ENCODE measurements at regions not wholly inside any gene's neighbourhood (a gene's known extent, or its start where the extent isn't known, plus 50 kb on each side); places are given as distances from the start of the nearest gene placed in this dataset.
A peak's percentile ranks its signal among the peaks of the same experiment; 100 is the strongest.

- Histone ChIP-seq H3K27me3 (ENCODE audit: insufficient read depth, low read length, poor library complexity, severe bottlenecking) (no peaks in the 10 kb centered on the region), H3K9me3 (ENCODE audit: low read length) (no peaks in the 10 kb centered on the region), H3K4me1 (ENCODE audit: insufficient read depth, low read length) (no peaks in the 10 kb centered on the region), H3K4me3 (ENCODE audit: low read length) (no peak overlapping the region), H3K27ac (ENCODE audit: low read depth, low read length) (no peak overlapping the region), H3K36me3 (ENCODE audit: insufficient read depth, low read length) (no peaks in the 10 kb centered on the region)
- peaks cover 0 to 18% (median 0%) of the 10 kb centered on the region in 3 donors for H3K36me3 Mint-ChIP-seq
- DNase-seq: no peak
- ChIA-PET POLR2A (no interaction called here), CTCF (interaction anchor here (0.8 to 1.5 kb wide), 2 partner anchors 45 to 49 kb away, joined by 3 read pairs; no protein-coding TSS in a partner anchor)
- no peak overlapping the region for H3K27ac Mint-ChIP-seq
- no peak overlapping the region for H3K4me3 Mint-ChIP-seq
- H3K27me3 Mint-ChIP-seq: peaks cover 0 to 6% of the 10 kb centered on the region in 2 donors
- peaks cover 0 to 3% (median 2%) of the 10 kb centered on the region in 5 donors for H3K9me3 Mint-ChIP-seq
- peaks cover 0 to 5% (median 0%) of the 10 kb centered on the region in 3 donors for H3K4me1 Mint-ChIP-seq
Measured at GRCh38 chr13:40408602-40409001, 257.8 kb downstream of the FOXO1 start.

DNA sequence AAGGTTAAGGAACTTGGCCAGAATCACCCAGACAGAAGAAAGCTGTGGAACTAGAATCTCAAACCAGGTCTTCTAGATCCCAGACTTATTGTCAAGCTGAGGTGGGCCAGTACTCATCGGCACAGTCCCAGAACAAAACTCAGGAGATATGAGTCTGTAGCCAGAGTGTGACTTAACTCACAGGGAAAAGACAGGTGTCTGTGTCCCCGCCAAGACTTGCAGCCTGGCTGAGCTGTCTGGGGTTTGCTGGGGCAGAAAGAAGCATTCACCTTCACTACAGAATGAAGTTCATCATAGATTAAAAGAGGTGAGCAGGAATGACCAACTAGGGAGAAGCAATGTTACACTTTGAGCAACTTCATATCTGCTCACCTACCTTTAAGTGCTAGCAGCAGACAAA lies 257.2 kb downstream of the FOXO1 start:
- Histone ChIP-seq H3K36me3 (ENCODE audit: insufficient read depth, low read length) (no peaks in the 10 kb centered on the region), H3K27me3 (ENCODE audit: insufficient read depth, low read length, poor library complexity, severe bottlenecking) (no peaks in the 10 kb centered on the region), H3K4me1 (ENCODE audit: insufficient read depth, low read length) (no peaks in the 10 kb centered on the region), H3K27ac (ENCODE audit: low read depth, low read length) (no peak overlapping the region), H3K9me3 (ENCODE audit: low read length) (no peaks in the 10 kb centered on the region), H3K4me3 (ENCODE audit: low read length) (no peak overlapping the region)
- H3K4me1 Mint-ChIP-seq: peaks cover 0 to 5% (median 0%) of the 10 kb centered on the region in 3 donors
- no peak overlapping the region for H3K4me3 Mint-ChIP-seq
- peaks cover 0 to under 1% of the 10 kb centered on the region in 2 donors for H3K27me3 Mint-ChIP-seq
- CTCF ChIA-PET: interaction anchor here (0.8 kb wide), 1 partner anchor 44 kb away, joined by 3 read pairs; no protein-coding TSS in a partner anchor
- peaks cover 0 to 3% (median 2%) of the 10 kb centered on the region in 5 donors for H3K9me3 Mint-ChIP-seq
- H3K27ac Mint-ChIP-seq: no peak overlapping the region
- no peak for DNase-seq
- peaks cover 0 to 18% (median 0%) of the 10 kb centered on the region in 3 donors for H3K36me3 Mint-ChIP-seq
- POLR2A ChIA-PET: no interaction called here

DNA sequence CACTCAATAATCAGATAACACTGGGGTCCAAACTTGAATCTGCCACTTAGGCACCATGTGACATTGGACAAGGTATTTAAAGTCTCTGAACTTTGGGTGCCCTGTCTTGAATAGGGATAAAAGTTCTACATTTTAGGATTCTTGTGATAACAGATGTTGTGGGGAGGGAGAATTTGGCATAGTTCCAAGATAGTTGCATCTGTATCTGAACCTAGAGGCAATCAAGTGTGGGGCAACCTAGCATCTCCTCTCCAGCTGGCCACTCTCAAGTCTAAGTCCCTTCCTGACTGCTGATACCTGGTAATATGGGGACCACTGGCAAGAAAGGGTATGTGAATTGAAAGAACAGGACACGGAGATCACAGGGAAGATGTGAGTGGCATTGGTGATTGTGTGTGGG lies 256.1 kb downstream of the FOXO1 start:
- H3K4me3 ChIP-seq (ENCODE audit: low read length): no peak overlapping the region
- H3K4me1 Mint-ChIP-seq: peaks cover 0 to 5% (median 0%) of the 10 kb centered on the region in 3 donors
- no peaks in the 10 kb centered on the region for H3K4me1 ChIP-seq (ENCODE audit: insufficient read depth, low read length)
- H3K27ac ChIP-seq (ENCODE audit: low read depth, low read length): no peak overlapping the region
- H3K36me3 ChIP-seq (ENCODE audit: insufficient read depth, low read length): no peaks in the 10 kb centered on the region
- peaks cover 0 to 18% (median 0%) of the 10 kb centered on the region in 3 donors for H3K36me3 Mint-ChIP-seq
- peaks cover 0 to 3% (median 2%) of the 10 kb centered on the region in 5 donors for H3K9me3 Mint-ChIP-seq
- no peak overlapping the region for H3K4me3 Mint-ChIP-seq
- no peaks in the 10 kb centered on the region for H3K9me3 ChIP-seq (ENCODE audit: low read length)
- ChIA-PET POLR2A (no interaction called here), CTCF (no interaction called here)
- no peak overlapping the region for H3K27ac Mint-ChIP-seq
- DNase-seq: no peak
- peaks cover 0 to 2% of the 10 kb centered on the region in 2 donors for H3K27me3 Mint-ChIP-seq
- no peaks in the 10 kb centered on the region for H3K27me3 ChIP-seq (ENCODE audit: insufficient read depth, low read length, poor library complexity, severe bottlenecking)

DNA sequence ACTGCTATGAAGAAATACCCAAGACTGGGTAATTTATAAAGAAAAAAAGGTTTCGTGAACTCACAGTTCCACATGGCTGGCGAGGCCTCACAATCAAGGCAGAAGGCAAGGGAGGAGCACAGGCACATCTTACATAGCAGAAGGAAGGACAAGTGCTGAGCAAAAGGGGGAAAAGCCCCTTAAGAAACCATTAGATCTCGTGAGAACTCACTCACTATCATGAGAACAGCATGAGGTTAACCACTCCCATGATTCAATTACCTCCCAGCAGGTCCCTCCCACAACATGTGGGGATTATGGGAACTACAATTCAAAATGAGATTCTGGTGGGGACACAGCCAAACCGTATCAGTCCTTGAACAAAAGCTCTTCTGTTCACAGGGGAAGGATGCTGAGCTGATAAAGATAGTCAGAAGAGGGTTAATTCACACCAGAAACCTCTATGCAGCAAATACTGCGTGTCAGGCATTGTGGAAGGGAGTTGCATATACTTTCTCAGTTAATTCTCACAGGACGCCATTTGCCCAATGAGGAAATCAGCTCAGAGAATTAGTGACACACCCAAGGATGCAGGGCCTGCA lies 246.2 kb downstream of the FOXO1 start:
- ChIA-PET POLR2A (no interaction called here), CTCF (no interaction called here)
- Histone ChIP-seq H3K4me3 (ENCODE audit: low read length) (no peak overlapping the region), H3K9me3 (ENCODE audit: low read length) (no peaks in the 10 kb centered on the region), H3K27ac (ENCODE audit: low read depth, low read length) (no peak overlapping the region), H3K4me1 (ENCODE audit: insufficient read depth, low read length) (peaks cover 4% of the 10 kb centered on the region), H3K36me3 (ENCODE audit: insufficient read depth, low read length) (no peaks in the 10 kb centered on the region), H3K27me3 (ENCODE audit: insufficient read depth, low read length, poor library complexity, severe bottlenecking) (no peaks in the 10 kb centered on the region)
- peak overlapping the region in 1 of 8 donors; percentile 38 for H3K27ac Mint-ChIP-seq
- no peaks in the 10 kb centered on the region for H3K27me3 Mint-ChIP-seq
- no peak overlapping the region for H3K4me3 Mint-ChIP-seq
- peaks cover 6 to 11% (median 8%) of the 10 kb centered on the region in 3 donors for H3K4me1 Mint-ChIP-seq
- peaks cover 0 to 4% (median 0%) of the 10 kb centered on the region in 3 donors for H3K36me3 Mint-ChIP-seq
- H3K9me3 Mint-ChIP-seq: peaks cover 0 to 1% (median 0%) of the 10 kb centered on the region in 5 donors
- DNase-seq: no peak

- H3K27ac Mint-ChIP-seq: peak overlapping the region in 5 of 8 donors; percentile 3 to 85 (median 7)
- H3K4me3 Mint-ChIP-seq: no peak overlapping the region
- Histone ChIP-seq H3K27me3 (ENCODE audit: insufficient read depth, low read length, poor library complexity, severe bottlenecking) (no peaks in the 10 kb centered on the region), H3K27ac (ENCODE audit: low read depth, low read length) (no peak overlapping the region), H3K9me3 (ENCODE audit: low read length) (no peaks in the 10 kb centered on the region), H3K4me1 (ENCODE audit: insufficient read depth, low read length) (peaks cover 4% of the 10 kb centered on the region), H3K36me3 (ENCODE audit: insufficient read depth, low read length) (no peaks in the 10 kb centered on the region), H3K4me3 (ENCODE audit: low read length) (no peak overlapping the region)
- DNase-seq: no peak
- ChIA-PET POLR2A (no interaction called here), CTCF (interaction anchor here (1.4 to 1.6 kb wide), 2 partner anchors 235 to 245 kb away, joined by 3 to 4 read pairs; no protein-coding TSS in a partner anchor)
- H3K27me3 Mint-ChIP-seq: no peaks in the 10 kb centered on the region
- H3K9me3 Mint-ChIP-seq: no peaks in the 10 kb centered on the region
- H3K36me3 Mint-ChIP-seq: no peaks in the 10 kb centered on the region
- H3K4me1 Mint-ChIP-seq: peaks cover 6 to 11% (median 8%) of the 10 kb centered on the region in 3 donors
Measured at GRCh38 chr13:40422588-40423235, 243.7 kb downstream of the FOXO1 start.

GRCh38 chr13:40428354-40428753 lies 238.1 kb downstream of the FOXO1 start:
- no peaks in the 10 kb centered on the region for H3K9me3 ChIP-seq (ENCODE audit: low read length)
- Mint-ChIP-seq H3K27ac (no peak overlapping the region), H3K4me1 (peaks cover 11 to 19% (median 17%) of the 10 kb centered on the region in 3 donors), H3K27me3 (no peaks in the 10 kb centered on the region), H3K36me3 (no peaks in the 10 kb centered on the region), H3K9me3 (no peaks in the 10 kb centered on the region), H3K4me3 (no peak overlapping the region)
- H3K27ac ChIP-seq (ENCODE audit: low read depth, low read length): no peak overlapping the region
- no peaks in the 10 kb centered on the region for H3K36me3 ChIP-seq (ENCODE audit: insufficient read depth, low read length)
- peaks cover 13% of the 10 kb centered on the region for H3K4me1 ChIP-seq (ENCODE audit: insufficient read depth, low read length)
- CTCF ChIA-PET: no interaction called here
- POLR2A ChIA-PET: no interaction called here
- DNase-seq: no peak
- H3K27me3 ChIP-seq (ENCODE audit: insufficient read depth, low read length, poor library complexity, severe bottlenecking): no peaks in the 10 kb centered on the region
- no peak overlapping the region for H3K4me3 ChIP-seq (ENCODE audit: low read length)

DNA sequence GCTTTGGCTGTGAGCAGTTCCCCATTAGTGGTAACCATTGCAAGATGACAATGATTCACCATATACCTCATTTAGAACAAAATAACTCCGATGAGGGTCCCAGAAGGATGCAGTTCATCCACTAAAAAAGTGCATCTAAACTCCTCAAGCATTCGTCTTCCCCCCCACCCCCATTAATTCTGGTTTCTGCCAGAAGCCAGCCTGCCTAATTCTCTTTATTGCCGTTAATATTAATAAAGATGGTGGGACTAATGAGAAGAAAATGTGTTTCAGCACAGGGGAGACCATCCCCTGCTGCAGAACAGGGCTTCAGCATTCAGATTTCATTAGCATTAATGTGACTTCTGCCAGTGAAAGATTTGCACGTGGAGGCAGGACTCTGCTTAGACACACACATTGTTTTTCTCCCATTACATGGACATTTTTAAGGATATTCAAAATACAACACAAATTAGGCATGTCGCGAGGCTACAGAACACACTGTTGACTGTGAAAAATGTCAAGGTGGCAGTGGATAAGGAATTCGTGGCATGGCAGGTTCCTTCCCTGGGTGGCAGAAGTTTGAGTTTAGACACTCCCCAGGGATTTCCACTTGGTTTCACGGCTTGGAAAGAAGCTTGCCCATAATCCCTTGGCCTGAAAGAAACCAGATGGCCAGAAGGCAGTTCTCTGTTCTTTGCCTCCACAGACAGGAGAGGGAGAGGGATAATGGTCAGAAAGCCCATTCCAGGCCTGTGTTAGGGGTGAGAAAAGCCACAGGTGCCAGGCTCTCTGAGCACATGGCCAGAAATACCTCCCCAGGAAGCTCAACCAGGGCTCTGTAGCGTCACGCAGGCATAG lies 236.5 kb downstream of the FOXO1 start:
- H3K9me3 Mint-ChIP-seq: no peaks in the 10 kb centered on the region
- POLR2A ChIA-PET: no interaction called here
- CTCF ChIA-PET: no interaction called here
- no peak overlapping the region for H3K27ac Mint-ChIP-seq
- H3K27me3 Mint-ChIP-seq: no peaks in the 10 kb centered on the region
- Histone ChIP-seq H3K4me1 (ENCODE audit: insufficient read depth, low read length) (peaks cover 29% of the 10 kb centered on the region), H3K36me3 (ENCODE audit: insufficient read depth, low read length) (no peaks in the 10 kb centered on the region), H3K9me3 (ENCODE audit: low read length) (no peaks in the 10 kb centered on the region), H3K4me3 (ENCODE audit: low read length) (no peak overlapping the region), H3K27ac (ENCODE audit: low read depth, low read length) (no peak overlapping the region), H3K27me3 (ENCODE audit: insufficient read depth, low read length, poor library complexity, severe bottlenecking) (no peaks in the 10 kb centered on the region)
- no peak for DNase-seq
- no peak overlapping the region for H3K4me3 Mint-ChIP-seq
- peaks cover 23 to 35% (median 32%) of the 10 kb centered on the region in 3 donors for H3K4me1 Mint-ChIP-seq
- H3K36me3 Mint-ChIP-seq: no peaks in the 10 kb centered on the region

All from CD8-positive, alpha-beta memory T cell (primary cell).